MG63 (cell line): ENCODE measurements at regions not wholly inside any gene's neighbourhood (a gene's known extent, or its start where the extent isn't known, plus 50 kb on each side); places are given as distances from the start of the nearest gene placed in this dataset.
"Not testable (repeated sequence)": the region's sequence is repeated elsewhere in the genome, so short reads cannot be mapped to it uniquely, and the experiment has no call there.

Experiments used
- DNase-seq: peaks from one replicate; pipeline ENCODE4 v3.0.0-alpha.2; 2020
- H3K27me3 ChIP-seq: fragments of 250-450 bp; sonication (Bioruptor Pico); 2 replicates; pipeline ENCODE4 v1.5.1; 2020; ENCODE audit warnings: mild to moderate bottlenecking, moderate library complexity
- H3K36me3 ChIP-seq: fragments of 250-450 bp; sonication (Bioruptor Pico); 2 replicates; pipeline ENCODE4 v1.5.1; 2020; ENCODE audit warnings: mild to moderate bottlenecking, moderate library complexity
- H3K4me3 ChIP-seq: fragments of 250-450 bp; sonication (Bioruptor Pico); 2 replicates; pipeline ENCODE4 v1.5.1; 2020; ENCODE audit warnings: mild to moderate bottlenecking, moderate library complexity
- H3K9me3 ChIP-seq: fragments of 250-450 bp; sonication (Bioruptor Pico); 2 replicates; pipeline ENCODE4 v1.5.1; 2020; ENCODE audit warnings: mild to moderate bottlenecking, moderate library complexity

- Histone ChIP-seq H3K4me3 (no peak overlapping the region), H3K36me3 (no peaks in the 10 kb centered on the region), H3K27me3 (no peaks in the 10 kb centered on the region), H3K9me3 (no peaks in the 10 kb centered on the region)
- no peak for DNase-seq
Measured at GRCh38 chr16:87045466-87046216, 271.6 kb downstream of the C16orf95 start.

GRCh38 chr16:87046235-87046634 is 271.0 kb downstream of the C16orf95 start:
- H3K27me3 ChIP-seq: no peaks in the 10 kb centered on the region
- H3K9me3 ChIP-seq: no peaks in the 10 kb centered on the region
- DNase-seq: no peak
- no peak overlapping the region for H3K4me3 ChIP-seq
- no peaks in the 10 kb centered on the region for H3K36me3 ChIP-seq

- no peaks in the 10 kb centered on the region for H3K36me3 ChIP-seq
- H3K27me3 ChIP-seq: no peaks in the 10 kb centered on the region
- DNase-seq: no peak
- H3K4me3 ChIP-seq: no peak overlapping the region
- no peaks in the 10 kb centered on the region for H3K9me3 ChIP-seq
Measured at GRCh38 chr16:87047221-87048037, 269.8 kb downstream of the C16orf95 start.

GRCh38 chr16:87048038-87048729 is 269.0 kb downstream of the C16orf95 start:
- Histone ChIP-seq H3K27me3 (no peaks in the 10 kb centered on the region), H3K36me3 (no peaks in the 10 kb centered on the region), H3K4me3 (no peak overlapping the region), H3K9me3 (no peaks in the 10 kb centered on the region)
- DNase-seq: no peak

GRCh38 chr16:87048730-87049115 is 268.5 kb downstream of the C16orf95 start:
- Histone ChIP-seq H3K27me3 (no peaks in the 10 kb centered on the region), H3K9me3 (no peaks in the 10 kb centered on the region), H3K4me3 (no peak overlapping the region), H3K36me3 (no peaks in the 10 kb centered on the region)
- no peak for DNase-seq

GRCh38 chr16:87049216-87049615 is 268.0 kb downstream of the C16orf95 start:
- not testable (repeated sequence) for H3K9me3 ChIP-seq, DNase-seq, H3K27me3 ChIP-seq, H3K4me3 ChIP-seq, H3K36me3 ChIP-seq

- Histone ChIP-seq H3K36me3 (no peaks in the 10 kb centered on the region), H3K9me3 (no peaks in the 10 kb centered on the region), H3K4me3 (no peak overlapping the region), H3K27me3 (no peaks in the 10 kb centered on the region)
- DNase-seq: no peak
Measured at GRCh38 chr16:87050142-87050541, 267.1 kb downstream of the C16orf95 start.

- DNase-seq: no peak
- Histone ChIP-seq H3K36me3 (no peaks in the 10 kb centered on the region), H3K27me3 (no peaks in the 10 kb centered on the region), H3K4me3 (no peak overlapping the region), H3K9me3 (no peaks in the 10 kb centered on the region)
Measured at GRCh38 chr16:87051526-87052320, 265.5 kb downstream of the C16orf95 start.

GRCh38 chr16:87052506-87052905 is 264.7 kb downstream of the C16orf95 start:
- H3K4me3 ChIP-seq: no peak overlapping the region
- no peaks in the 10 kb centered on the region for H3K36me3 ChIP-seq
- H3K9me3 ChIP-seq: no peaks in the 10 kb centered on the region
- no peaks in the 10 kb centered on the region for H3K27me3 ChIP-seq
- DNase-seq: no peak

GRCh38 chr16:87053016-87053982 is 263.9 kb downstream of the C16orf95 start:
- Histone ChIP-seq H3K27me3 (no peaks in the 10 kb centered on the region), H3K9me3 (no peaks in the 10 kb centered on the region), H3K36me3 (no peaks in the 10 kb centered on the region), H3K4me3 (no peak overlapping the region)
- no peak for DNase-seq

GRCh38 chr16:87054154-87054553 is 263.0 kb downstream of the C16orf95 start:
- Histone ChIP-seq H3K4me3 (no peak overlapping the region), H3K27me3 (no peaks in the 10 kb centered on the region), H3K9me3 (no peaks in the 10 kb centered on the region), H3K36me3 (no peaks in the 10 kb centered on the region)
- DNase-seq: no peak

- no peak overlapping the region for H3K4me3 ChIP-seq
- no peaks in the 10 kb centered on the region for H3K27me3 ChIP-seq
- DNase-seq: no peak
- H3K36me3 ChIP-seq: no peaks in the 10 kb centered on the region
- H3K9me3 ChIP-seq: no peaks in the 10 kb centered on the region
Measured at GRCh38 chr16:87054856-87055255, 262.3 kb downstream of the C16orf95 start.

- Histone ChIP-seq H3K27me3 (no peaks in the 10 kb centered on the region), H3K4me3 (no peak overlapping the region), H3K9me3 (no peaks in the 10 kb centered on the region), H3K36me3 (no peaks in the 10 kb centered on the region)
- DNase-seq: peak; percentile 9
Measured at GRCh38 chr16:87056083-87056482, 261.1 kb downstream of the C16orf95 start.

- DNase-seq: no peak
- H3K4me3 ChIP-seq: no peak overlapping the region
- no peaks in the 10 kb centered on the region for H3K27me3 ChIP-seq
- no peaks in the 10 kb centered on the region for H3K36me3 ChIP-seq
- no peaks in the 10 kb centered on the region for H3K9me3 ChIP-seq
Measured at GRCh38 chr16:87056551-87056950, 260.6 kb downstream of the C16orf95 start.

GRCh38 chr16:87057211-87057881 is 259.8 kb downstream of the C16orf95 start:
- H3K9me3 ChIP-seq: no peaks in the 10 kb centered on the region
- DNase-seq: no peak
- no peaks in the 10 kb centered on the region for H3K27me3 ChIP-seq
- H3K36me3 ChIP-seq: no peaks in the 10 kb centered on the region
- no peak overlapping the region for H3K4me3 ChIP-seq
